ENCODE measurements at regions not wholly inside any gene's neighbourhood (a gene's known extent, or its start where the extent isn't known, plus 50 kb on each side); places are given as distances from the start of the nearest gene placed in this dataset.

GRCh38 chr10:29876008-29876555 is 183.3 kb downstream of the JCAD start:
- no peak for TF ChIP-seq CTCF (IDR thresholded peaks at IDR 0.05)
- TF ChIP-seq POLR2AphosphoS5 (IDR thresholded peaks at IDR 0.05): no peak
